Keratinocyte (primary cell): ENCODE measurements at regions not wholly inside any gene's neighbourhood (a gene's known extent, or its start where the extent isn't known, plus 50 kb on each side); places are given as distances from the start of the nearest gene placed in this dataset.

Experiments used
- EZH2 ChIP-seq: IDR thresholded peaks from one replicate; pipeline ENCODE4 v1.6.1; 2012; ENCODE audit warnings: inconsistent platforms, mild to moderate bottlenecking, low read length, moderate library complexity
- TF ChIP-seq, protein P1 (sequence below), 3 experiments: IDR thresholded peaks in 1 of 3; conservative IDR thresholded peaks in 1 of 3; optimal IDR thresholded peaks in 1 of 3; 2 replicates in 2 of 3; 3 replicates in 1 of 3; pipeline versions ENCODE3 to v1.5.1; 2011; ENCODE audit warnings: low read length in 3 of 3, mild to moderate bottlenecking in 3 of 3, moderate library complexity in 2 of 3, control low read depth in 1 of 3, inconsistent platforms in 1 of 3; ENCODE audit not compliant: insufficient read depth in 2 of 3; ENCODE audit errors: extremely low read depth in 1 of 3

DNA sequence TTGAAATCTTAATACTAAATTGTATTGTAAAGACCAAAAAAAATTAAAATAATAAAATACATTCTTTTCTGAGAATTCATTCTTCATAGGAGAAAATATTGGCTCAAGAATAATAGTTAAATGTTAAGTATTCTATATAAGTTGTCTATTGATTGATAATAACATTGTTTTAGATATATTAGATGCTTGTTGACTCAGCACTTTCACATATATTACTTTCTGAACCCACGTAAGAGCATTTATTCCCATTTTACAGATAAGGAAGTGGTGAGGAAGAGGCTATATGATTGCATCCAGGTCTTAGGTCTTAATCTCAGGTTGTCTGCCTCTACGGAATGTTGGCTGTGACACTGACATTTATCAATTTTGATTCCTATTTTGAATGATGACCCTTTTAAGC is 898.8 kb downstream of the TTLL7 start:
- TF ChIP-seq, protein P1, sequence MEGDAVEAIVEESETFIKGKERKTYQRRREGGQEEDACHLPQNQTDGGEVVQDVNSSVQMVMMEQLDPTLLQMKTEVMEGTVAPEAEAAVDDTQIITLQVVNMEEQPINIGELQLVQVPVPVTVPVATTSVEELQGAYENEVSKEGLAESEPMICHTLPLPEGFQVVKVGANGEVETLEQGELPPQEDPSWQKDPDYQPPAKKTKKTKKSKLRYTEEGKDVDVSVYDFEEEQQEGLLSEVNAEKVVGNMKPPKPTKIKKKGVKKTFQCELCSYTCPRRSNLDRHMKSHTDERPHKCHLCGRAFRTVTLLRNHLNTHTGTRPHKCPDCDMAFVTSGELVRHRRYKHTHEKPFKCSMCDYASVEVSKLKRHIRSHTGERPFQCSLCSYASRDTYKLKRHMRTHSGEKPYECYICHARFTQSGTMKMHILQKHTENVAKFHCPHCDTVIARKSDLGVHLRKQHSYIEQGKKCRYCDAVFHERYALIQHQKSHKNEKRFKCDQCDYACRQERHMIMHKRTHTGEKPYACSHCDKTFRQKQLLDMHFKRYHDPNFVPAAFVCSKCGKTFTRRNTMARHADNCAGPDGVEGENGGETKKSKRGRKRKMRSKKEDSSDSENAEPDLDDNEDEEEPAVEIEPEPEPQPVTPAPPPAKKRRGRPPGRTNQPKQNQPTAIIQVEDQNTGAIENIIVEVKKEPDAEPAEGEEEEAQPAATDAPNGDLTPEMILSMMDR (optimal IDR thresholded peaks at IDR 0.05 in 1 of 3, IDR thresholded peaks at IDR 0.05 in 1 of 3, conservative IDR thresholded peaks at IDR 0.05 in 1 of 3; ENCODE audit: extremely low read depth in 1 of 3, insufficient read depth in 2 of 3, low read length in 3 of 3), result no peak
- TF ChIP-seq EZH2, result no peak
